GM23248 (cell line): ENCODE measurements at regions not wholly inside any gene's neighbourhood (a gene's known extent, or its start where the extent isn't known, plus 50 kb on each side); places are given as distances from the start of the nearest gene placed in this dataset.

Experiments
- EZH2 ChIP-seq: fragments of 200-600 bp; sonication (generic); IDR thresholded peaks from 2 replicates; pipeline ENCODE4 v1.6.1; 2018; ENCODE audit warnings: antibody characterized with exemption, mild to moderate bottlenecking; ENCODE audit not compliant: insufficient read depth, poor library complexity, severe bottlenecking
- EZH2phosphoT487 ChIP-seq: fragments of 200-600 bp; sonication (generic); IDR thresholded peaks from 2 replicates; pipeline ENCODE4 v1.6.1; 2018; ENCODE audit warnings: antibody characterized with exemption, moderate library complexity, mild to moderate bottlenecking, low read depth; ENCODE audit not compliant: insufficient read depth

DNA sequence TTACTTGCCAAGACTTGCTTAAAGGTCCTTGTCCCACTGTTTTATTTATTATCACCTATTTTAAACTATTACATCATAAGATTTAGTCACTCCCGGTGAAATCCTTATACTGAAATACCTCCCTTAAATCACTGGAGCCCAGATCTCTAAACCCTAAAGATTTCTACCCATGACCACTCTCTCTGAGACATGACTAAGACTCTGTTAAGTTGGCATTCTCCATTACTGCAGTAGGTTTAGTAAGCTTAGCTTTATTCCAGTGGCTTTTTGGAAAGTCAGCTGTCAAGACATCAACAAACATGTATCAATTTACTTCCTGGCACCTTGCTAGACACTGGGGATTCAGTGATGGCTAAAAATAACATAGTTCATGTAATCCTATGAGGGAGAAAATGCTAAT, 874.2 kb downstream of the KCNMA1 start:
- TF ChIP-seq EZH2phosphoT487 (no peak), EZH2 (no peak)
